HCEC 1CT (cell line): ENCODE measurements at regions not wholly inside any gene's neighbourhood (a gene's known extent, or its start where the extent isn't known, plus 50 kb on each side); places are given as distances from the start of the nearest gene placed in this dataset.

Source experiments
- DNase-seq: peaks from one replicate; pipeline ENCODE4 v3.0.0-alpha.2; 2017

GRCh38 chr5:167773668-167774301 lies 517.7 kb upstream of the WWC1 start:
- DNase-seq, result no peak

GRCh38 chr5:167777746-167778145 lies 513.7 kb upstream of the WWC1 start:
- no peak for DNase-seq

DNA sequence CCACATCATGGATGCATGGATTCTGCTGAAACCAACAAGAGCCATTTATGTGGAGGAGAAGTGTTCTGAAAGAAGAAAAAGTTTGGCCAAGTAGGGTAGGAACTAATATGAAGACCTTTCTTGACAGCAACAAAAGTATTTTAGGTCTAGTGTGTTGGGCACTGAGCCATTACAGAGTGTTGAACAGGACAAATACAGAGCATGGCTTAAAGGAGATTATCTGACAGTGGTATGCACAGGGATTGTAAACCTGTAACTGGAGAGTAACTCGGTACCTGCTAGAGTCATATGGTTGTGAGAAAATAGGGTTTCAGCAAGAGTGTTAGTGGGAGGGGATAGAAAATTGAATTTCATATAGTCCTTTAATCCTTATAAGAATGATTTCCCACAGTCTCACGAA lies 513.2 kb upstream of the WWC1 start:
- no peak for DNase-seq

- no peak for DNase-seq
Measured at GRCh38 chr5:167779644-167780043, 511.8 kb upstream of the WWC1 start.

DNA sequence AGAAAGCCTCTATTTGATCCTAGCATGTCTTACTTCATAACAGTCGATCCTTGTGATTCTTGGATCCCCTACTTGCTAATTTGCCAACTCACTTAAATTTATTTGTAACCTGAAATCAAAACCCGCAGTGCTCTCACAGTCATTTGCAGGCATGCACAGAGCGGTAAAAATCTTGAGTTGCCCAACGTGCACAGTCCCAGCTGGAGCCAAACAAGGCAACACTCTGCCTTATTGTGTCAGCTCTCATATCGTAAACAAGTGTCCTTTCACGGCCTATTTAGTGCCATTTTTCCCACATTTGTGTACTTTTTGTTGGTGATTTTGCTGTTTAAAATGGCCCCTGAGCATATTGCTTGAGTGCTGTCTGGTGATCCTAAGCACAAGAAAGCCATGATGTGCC lies 511.3 kb upstream of the WWC1 start:
- DNase-seq, result no peak

GRCh38 chr5:167783145-167783817 lies 508.2 kb upstream of the WWC1 start:
- DNase-seq, result no peak

DNA sequence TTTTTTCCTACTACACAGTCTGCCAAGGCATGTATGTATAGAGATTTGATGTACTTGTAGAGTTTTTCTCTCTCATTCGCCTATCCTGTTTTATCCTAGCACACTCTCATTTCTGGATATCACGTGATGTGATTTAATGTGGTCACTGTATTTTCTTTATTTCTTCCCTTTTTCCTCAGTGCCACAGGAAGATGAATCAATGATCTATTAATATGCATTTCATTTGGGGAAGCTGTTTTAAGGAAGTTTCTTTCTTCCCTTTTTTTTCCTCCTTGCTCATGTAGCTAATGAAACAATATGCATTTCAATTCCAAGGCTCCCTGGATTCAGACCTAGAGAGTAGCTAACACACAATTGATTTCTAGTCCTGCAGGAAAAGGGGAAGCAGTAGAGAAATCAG lies 506.3 kb upstream of the WWC1 start:
- no peak for DNase-seq

DNA sequence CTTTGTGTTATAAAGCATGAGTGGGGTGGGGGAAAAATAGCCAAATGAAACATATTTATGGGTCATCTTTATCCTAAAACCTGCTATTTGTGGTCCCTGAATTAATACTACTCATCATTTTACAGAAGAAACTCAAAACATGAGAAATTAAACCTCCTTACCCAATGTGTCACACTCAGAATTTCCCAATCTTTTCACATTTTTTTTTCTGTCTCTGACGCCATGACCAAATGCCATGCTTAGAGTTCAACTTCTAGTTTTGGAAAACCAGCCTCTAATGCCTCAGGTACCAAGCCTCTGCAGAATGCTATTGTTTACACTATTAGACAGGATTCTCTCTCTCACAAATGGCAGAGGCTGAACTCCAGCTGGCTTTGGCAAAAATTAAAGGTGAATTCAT lies 505.5 kb upstream of the WWC1 start:
- no peak for DNase-seq

- DNase-seq, result no peak
Measured at GRCh38 chr5:167786871-167787578, 504.4 kb upstream of the WWC1 start.

DNA sequence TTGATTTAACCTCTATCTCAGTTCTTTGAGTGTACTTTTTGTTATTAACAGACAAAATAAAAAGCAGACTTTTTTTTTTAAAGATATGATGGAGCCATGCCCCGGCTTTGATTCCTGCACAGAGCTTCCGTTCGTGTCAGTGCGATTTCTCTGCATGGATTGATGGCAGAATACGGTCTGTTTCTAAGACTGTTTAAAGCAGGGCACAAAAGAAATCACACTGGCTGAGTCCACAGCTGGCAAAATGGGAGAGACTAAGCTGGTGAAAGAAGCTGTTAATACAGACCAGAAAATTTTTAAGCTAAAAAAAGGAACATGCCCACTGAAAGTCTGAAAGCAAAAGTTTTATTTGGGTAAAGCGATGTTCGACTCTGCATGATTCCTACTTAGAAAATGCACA lies 501.4 kb upstream of the WWC1 start:
- DNase-seq, result no peak

DNA sequence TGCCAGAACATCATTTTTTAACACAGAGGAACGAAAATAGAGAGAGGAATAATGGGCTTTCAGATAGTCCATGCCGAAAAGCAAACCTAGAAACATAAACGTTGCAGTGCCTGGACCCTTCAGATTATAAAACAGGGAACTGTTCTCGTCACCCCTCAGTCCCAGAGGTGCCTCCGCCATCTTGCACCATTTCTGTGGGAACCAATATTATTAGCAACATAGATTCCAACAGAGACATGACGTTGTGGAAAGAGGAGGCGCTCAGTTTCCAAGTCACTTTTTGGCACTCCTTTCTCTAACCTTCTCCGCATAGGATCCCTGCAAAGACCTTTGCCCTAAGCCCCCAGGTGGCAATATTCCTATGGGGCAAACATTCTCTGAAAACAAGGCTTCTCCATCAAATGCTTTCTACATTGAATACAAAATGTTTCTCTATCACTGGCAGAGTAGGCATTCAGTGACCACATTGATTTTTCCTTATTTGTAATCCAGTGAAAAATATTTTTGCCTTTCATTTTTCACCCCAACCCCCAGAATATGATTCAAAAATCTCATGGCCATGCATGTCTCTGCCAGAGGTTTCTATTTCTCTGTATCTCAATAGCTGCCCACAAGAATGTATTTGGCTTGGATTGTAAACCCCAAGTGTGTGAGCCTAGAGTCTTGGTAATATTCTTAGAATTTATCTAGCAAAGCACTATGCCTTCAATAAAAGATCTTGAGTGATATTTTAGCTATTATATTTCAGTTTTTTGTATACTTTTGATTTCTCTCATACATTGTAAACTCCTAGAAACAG lies 500.8 kb upstream of the WWC1 start:
- no peak for DNase-seq

GRCh38 chr5:167792514-167792913 lies 498.9 kb upstream of the WWC1 start:
- DNase-seq, result no peak

GRCh38 chr5:167793700-167794099 lies 497.7 kb upstream of the WWC1 start:
- DNase-seq, result no peak

- DNase-seq, result no peak
Measured at GRCh38 chr5:167794121-167794520, 497.3 kb upstream of the WWC1 start.

GRCh38 chr5:167796672-167797071 lies 494.8 kb upstream of the WWC1 start:
- DNase-seq, result no peak

- peak; percentile 27 for DNase-seq
Measured at GRCh38 chr5:167797933-167798332, 493.5 kb upstream of the WWC1 start.

DNA sequence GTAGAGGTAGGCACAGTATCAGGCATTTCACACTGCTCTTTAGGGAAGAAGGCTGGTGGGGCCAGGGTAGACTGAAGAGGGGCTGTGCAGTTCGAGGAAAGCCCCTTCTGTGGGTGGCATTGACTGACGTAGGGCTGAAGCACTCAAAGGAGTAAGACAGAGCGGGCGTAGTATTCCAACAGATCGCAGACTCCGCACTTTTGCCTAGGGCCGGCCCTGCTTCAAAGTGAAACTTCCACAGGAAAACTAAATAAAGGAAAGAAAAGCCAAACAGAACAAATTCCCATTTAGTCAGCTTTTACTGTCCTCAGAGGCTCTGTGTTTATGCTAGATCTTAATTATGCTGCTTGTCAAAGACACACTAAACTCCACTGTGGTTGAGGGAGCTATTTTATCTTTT lies 493.0 kb upstream of the WWC1 start:
- no peak for DNase-seq

DNA sequence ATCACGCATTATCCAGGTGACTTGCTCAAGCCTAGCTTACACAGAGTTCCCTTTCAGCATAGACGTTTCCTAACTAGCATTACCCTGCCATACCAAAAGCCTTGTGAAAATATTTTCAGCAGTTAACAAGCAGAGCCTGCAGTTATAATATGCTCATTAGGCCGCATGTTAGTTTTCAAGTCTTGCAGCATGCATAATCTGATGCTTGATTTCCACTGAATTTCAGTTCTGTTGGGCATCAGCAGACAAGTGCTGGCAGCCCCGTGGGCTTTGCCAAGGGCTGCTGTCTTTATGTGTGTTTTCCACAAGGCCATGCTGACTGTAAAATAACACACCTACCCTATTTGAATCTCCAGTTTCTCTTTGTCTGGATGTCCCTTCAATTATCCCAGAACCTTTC lies 491.0 kb upstream of the WWC1 start:
- DNase-seq, result no peak

GRCh38 chr5:167801999-167802398 lies 489.4 kb upstream of the WWC1 start:
- no peak for DNase-seq

GRCh38 chr5:167802755-167803431 lies 488.6 kb upstream of the WWC1 start:
- DNase-seq, result no peak

DNA sequence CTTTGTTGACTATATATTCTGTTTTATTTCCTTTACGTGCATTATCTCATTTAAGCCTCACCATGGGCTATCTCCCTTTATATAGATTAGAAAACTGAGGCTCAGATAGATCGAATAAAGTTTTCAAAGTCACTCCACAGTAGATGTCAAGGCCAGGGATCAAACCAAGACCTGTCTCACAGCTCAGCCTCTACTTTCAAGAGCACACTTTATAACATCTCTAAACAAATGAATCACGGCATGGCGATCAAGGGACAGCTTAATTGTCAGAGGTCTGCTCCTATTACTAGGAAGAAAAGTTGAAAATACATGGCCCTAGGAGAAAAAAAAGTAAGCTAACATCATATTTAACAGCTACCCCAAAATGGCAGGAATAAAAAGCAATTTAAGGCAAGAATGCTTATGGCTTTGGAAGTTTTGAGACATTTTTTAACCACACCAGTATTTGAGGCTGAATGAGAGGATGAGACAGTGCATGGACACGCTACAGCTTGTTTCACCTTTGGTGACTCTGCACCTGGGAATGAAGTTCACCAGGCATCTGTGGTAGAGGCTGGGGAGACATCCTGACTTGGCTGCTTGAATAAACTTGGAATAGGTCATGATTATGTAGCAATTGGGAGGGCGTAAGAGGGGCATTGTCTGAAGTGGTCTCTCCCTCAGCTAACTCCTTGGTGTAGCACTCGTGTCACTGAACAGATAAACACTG lies 486.8 kb upstream of the WWC1 start:
- DNase-seq, result no peak

GRCh38 chr5:167810573-167810972 lies 480.9 kb upstream of the WWC1 start:
- no peak for DNase-seq
